ENCODE measurements at regions not wholly inside any gene's neighbourhood (a gene's known extent, or its start where the extent isn't known, plus 50 kb on each side); places are given as distances from the start of the nearest gene placed in this dataset.

DNA sequence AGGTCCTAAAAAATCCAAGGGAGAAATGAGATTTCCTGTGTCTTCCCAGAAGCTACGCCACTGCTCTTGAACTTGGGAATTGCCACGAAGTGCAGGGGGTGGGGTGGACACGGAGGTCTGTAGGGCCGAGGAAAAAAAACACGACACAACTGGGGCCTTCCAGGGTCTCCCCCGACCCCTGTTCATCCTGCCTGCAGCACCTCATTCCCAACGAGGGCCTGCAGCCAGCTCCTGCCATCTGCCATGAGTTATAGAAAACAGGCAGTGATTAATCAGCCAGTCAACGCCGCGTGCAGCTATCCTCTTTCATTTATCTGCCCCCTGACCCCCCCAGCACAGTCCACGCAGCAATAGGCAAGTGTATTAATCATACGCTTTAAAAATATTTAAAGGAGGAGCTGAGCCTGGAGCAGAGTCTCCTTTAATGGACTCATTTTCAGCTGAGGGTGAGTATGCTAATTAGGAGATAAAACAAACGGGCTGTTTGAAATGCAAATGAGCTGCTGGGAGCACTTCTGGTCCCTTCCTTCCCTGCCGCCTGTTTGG, 209.9 kb downstream of the TFCP2L1 start:
- TF ChIP-seq GATA2 (IDR thresholded peaks at IDR 0.05; ENCODE audit: low read depth, low read length) (no peak; the same call in 1 of the 2 replicates), GATA3 (IDR thresholded peaks at IDR 0.05; ENCODE audit: low read depth, low read length) (no peak)

Data from SH-SY5Y (cell line).